Activated CD4-positive, alpha-beta T cell treated with anti-CD3 and anti-CD28 coated beads, Interleukin-10, Interleukin-2, amounts not matched to agents 100 ng/mL and 50 ng/mL, durations not matched to agents 16 hours and 8 hours (primary cell): ENCODE measurements at regions not wholly inside any gene's neighbourhood (a gene's known extent, or its start where the extent isn't known, plus 50 kb on each side); places are given as distances from the start of the nearest gene placed in this dataset.

Source experiments
- DNase-seq: peaks from one replicate; pipeline ENCODE4 v3.0.0-alpha.2; 2020

- no peak for DNase-seq
Measured at GRCh38 chr12:78797196-78797931, 67.2 kb upstream of the SYT1 start.

DNA sequence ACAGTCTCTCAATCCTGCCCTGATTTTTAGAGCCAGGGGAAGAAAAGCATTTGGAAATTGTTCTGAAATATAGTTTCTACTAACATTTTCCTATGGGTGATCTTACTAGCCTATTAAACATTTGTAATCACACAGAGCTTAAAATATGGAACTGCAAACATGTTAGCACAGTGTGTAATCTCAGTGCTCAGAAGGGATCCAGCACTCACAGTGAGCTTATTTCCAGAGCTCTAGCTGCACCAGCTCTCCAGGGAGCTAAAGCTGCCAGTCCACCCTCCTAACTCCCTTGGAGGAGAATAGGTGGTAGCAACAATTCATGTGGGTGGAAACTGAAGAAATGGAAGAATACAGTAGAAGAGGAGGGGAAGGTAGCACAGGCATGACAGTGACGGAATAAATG lies 64.9 kb upstream of the SYT1 start:
- DNase-seq = no peak

GRCh38 chr12:78802593-78802992 lies 62.0 kb upstream of the SYT1 start:
- DNase-seq = no peak

DNA sequence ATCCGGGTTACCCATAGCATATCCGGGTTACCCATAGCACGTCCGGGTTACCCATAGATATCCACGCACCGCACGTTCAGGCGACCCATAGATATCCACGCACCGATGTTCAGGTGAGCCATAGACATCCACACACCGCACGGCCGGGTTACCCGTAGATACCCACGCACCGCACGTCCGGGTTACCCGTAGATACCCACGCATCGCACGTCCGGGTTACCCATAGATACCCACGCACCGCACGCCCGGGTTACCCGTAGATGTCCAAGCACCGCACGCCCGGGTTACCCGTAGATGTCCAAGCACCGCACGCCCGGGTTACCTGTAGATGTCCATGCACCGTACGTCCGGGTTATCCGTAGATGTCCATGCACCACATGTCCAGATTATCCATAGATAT lies 60.3 kb upstream of the SYT1 start:
- no peak for DNase-seq
